ENCODE measurements at regions not wholly inside any gene's neighbourhood (a gene's known extent, or its start where the extent isn't known, plus 50 kb on each side); places are given as distances from the start of the nearest gene placed in this dataset.

- TF ChIP-seq EZH2 (IDR thresholded peaks at IDR 0.05; ENCODE audit: low read depth) (no peak), CTCF (conservative IDR thresholded peaks at IDR 0.05) (no peak)
- no TSS peak for BruUV-seq (replicated peaks)
- intact Hi-C loops (cut with micrococcal nuclease; ENCODE audit: unreplicated experiment) = no loop called here
- no peaks in the 10 kb centered on the region for H3K9me2 ChIP-seq (ENCODE audit: insufficient read depth)
- H2AFZ ChIP-seq = no peak overlapping the region
- H3F3A ChIP-seq (ENCODE audit: insufficient read depth, low read depth) = no peaks in the 10 kb centered on the region
- H3K27ac ChIP-seq = no peak overlapping the region
- no peaks in the 10 kb centered on the region for H3K79me2 ChIP-seq (ENCODE audit: low read depth)
- H4K20me1 ChIP-seq (ENCODE audit: insufficient read depth) = no peaks in the 10 kb centered on the region; the same call in 1 of the 2 replicates
- no peaks in the 10 kb centered on the region for H3K4me1 ChIP-seq (replicated peaks; ENCODE audit: insufficient read depth)
- CTCF ChIA-PET = no interaction called here
- H3K4me3 ChIP-seq = no peak overlapping the region
- POLR2A ChIA-PET (ENCODE audit: unreplicated experiment) = no interaction called here
- H3K9me3 ChIP-seq (ENCODE audit: insufficient read depth, low read depth) = no peaks in the 10 kb centered on the region
- H3K4me2 ChIP-seq = no peak overlapping the region
- H3K27me3 ChIP-seq (ENCODE audit: insufficient read depth, low read depth) = peaks cover 21% of the 10 kb centered on the region; the same call in 1 of the 2 replicates
- no peaks in the 10 kb centered on the region for H3K36me3 ChIP-seq (ENCODE audit: low read depth)
- no peak for DNase-seq
These were observed 818.0 kb downstream of the MAFB start for GRCh38 chr20:39871013-39871412.

- intact Hi-C loops (cut with micrococcal nuclease; ENCODE audit: unreplicated experiment) = no loop called here
- Histone ChIP-seq H3K36me3 (ENCODE audit: low read depth) (no peaks in the 10 kb centered on the region), H3K4me1 (replicated peaks; ENCODE audit: insufficient read depth) (no peaks in the 10 kb centered on the region), H2AFZ (no peak overlapping the region), H4K20me1 (ENCODE audit: insufficient read depth) (no peaks in the 10 kb centered on the region), H3K27me3 (ENCODE audit: insufficient read depth, low read depth) (peaks cover 42% of the 10 kb centered on the region; the same call in 1 of the 2 replicates), H3K4me3 (no peak overlapping the region), H3F3A (ENCODE audit: insufficient read depth, low read depth) (no peaks in the 10 kb centered on the region), H3K79me2 (ENCODE audit: low read depth) (no peaks in the 10 kb centered on the region), H3K4me2 (no peak overlapping the region), H3K9me3 (ENCODE audit: insufficient read depth, low read depth) (no peaks in the 10 kb centered on the region), H3K27ac (no peak overlapping the region), H3K9me2 (ENCODE audit: insufficient read depth) (no peaks in the 10 kb centered on the region)
- no peak for DNase-seq
- CTCF ChIA-PET = no interaction called here
- POLR2A ChIA-PET (ENCODE audit: unreplicated experiment) = no interaction called here
- BruUV-seq (replicated peaks) = no TSS peak
- no peak for TF ChIP-seq CTCF (conservative IDR thresholded peaks at IDR 0.05)
- no peak for TF ChIP-seq EZH2 (IDR thresholded peaks at IDR 0.05; ENCODE audit: low read depth)
These were observed 823.6 kb downstream of the MAFB start for GRCh38 chr20:39865446-39865845.

GRCh38 chr20:39862470-39862891, 826.6 kb downstream of the MAFB start:
- Histone ChIP-seq H3K4me2 (no peak overlapping the region), H3K27me3 (ENCODE audit: insufficient read depth, low read depth) (peaks cover 43% of the 10 kb centered on the region; the same call in 1 of the 2 replicates), H3K79me2 (ENCODE audit: low read depth) (no peaks in the 10 kb centered on the region), H3F3A (ENCODE audit: insufficient read depth, low read depth) (no peaks in the 10 kb centered on the region), H3K27ac (no peak overlapping the region), H4K20me1 (ENCODE audit: insufficient read depth) (no peaks in the 10 kb centered on the region), H3K9me2 (ENCODE audit: insufficient read depth) (no peaks in the 10 kb centered on the region), H2AFZ (no peak overlapping the region), H3K4me3 (no peak overlapping the region), H3K9me3 (ENCODE audit: insufficient read depth, low read depth) (no peaks in the 10 kb centered on the region), H3K4me1 (replicated peaks; ENCODE audit: insufficient read depth) (no peaks in the 10 kb centered on the region), H3K36me3 (ENCODE audit: low read depth) (no peaks in the 10 kb centered on the region)
- TF ChIP-seq EZH2 (IDR thresholded peaks at IDR 0.05; ENCODE audit: low read depth) = no peak
- intact Hi-C loops (cut with micrococcal nuclease; ENCODE audit: unreplicated experiment) = no loop called here
- no peak for DNase-seq
- CTCF ChIA-PET = interaction anchor here (0.6 kb wide), 1 partner anchor 12 kb away, joined by 4 read pairs; no protein-coding TSS in a partner anchor
- POLR2A ChIA-PET (ENCODE audit: unreplicated experiment) = no interaction called here
- BruUV-seq (replicated peaks) = no TSS peak

- BruUV-seq (replicated peaks) = no TSS peak
- POLR2A ChIA-PET (ENCODE audit: unreplicated experiment) = no interaction called here
These were observed 827.7 kb downstream of the MAFB start for GRCh38 chr20:39861381-39861780.

More at GRCh38 chr20:39861381-39861780, 827.7 kb downstream of the MAFB start:
- H3K36me3 ChIP-seq (ENCODE audit: low read depth) = no peaks in the 10 kb centered on the region
- CTCF ChIA-PET = no interaction called here
- intact Hi-C loops (cut with micrococcal nuclease; ENCODE audit: unreplicated experiment) = no loop called here
- DNase-seq = no peak
- no peaks in the 10 kb centered on the region for H3F3A ChIP-seq (ENCODE audit: insufficient read depth, low read depth)
- H3K9me3 ChIP-seq (ENCODE audit: insufficient read depth, low read depth) = no peaks in the 10 kb centered on the region
- no peaks in the 10 kb centered on the region for H3K4me1 ChIP-seq (replicated peaks; ENCODE audit: insufficient read depth)
- no peaks in the 10 kb centered on the region for H4K20me1 ChIP-seq (ENCODE audit: insufficient read depth)
- H3K27ac ChIP-seq = no peak overlapping the region
- H3K4me3 ChIP-seq = no peak overlapping the region
- no peak overlapping the region for H3K4me2 ChIP-seq
- H3K27me3 ChIP-seq (ENCODE audit: insufficient read depth, low read depth) = peaks cover 40% of the 10 kb centered on the region; the same call in 1 of the 2 replicates
- no peak for TF ChIP-seq EZH2 (IDR thresholded peaks at IDR 0.05; ENCODE audit: low read depth)
- TF ChIP-seq CTCF (conservative IDR thresholded peaks at IDR 0.05) = no peak
- H2AFZ ChIP-seq = no peak overlapping the region
- no peaks in the 10 kb centered on the region for H3K79me2 ChIP-seq (ENCODE audit: low read depth)
- H3K9me2 ChIP-seq (ENCODE audit: insufficient read depth) = no peaks in the 10 kb centered on the region
